Keratinocyte (primary cell): ENCODE measurements at regions not wholly inside any gene's neighbourhood (a gene's known extent, or its start where the extent isn't known, plus 50 kb on each side); places are given as distances from the start of the nearest gene placed in this dataset.

Experiments
- DNase-seq: peaks from one replicate; pipeline ENCODE4 v3.0.0-alpha.2; 2011; ENCODE audit warnings: low read depth, missing footprints, low spot score
- FAIRE-seq: peaks from 2 replicates; lab custom pipeline; 2011; peaks lifted over from hg19 to GRCh38; lab: Jason Lieb, UNC
- H2AFZ ChIP-seq: 2 replicates; pipeline ENCODE4 v1.6.0; 2012; ENCODE audit warnings: low read length, control low read depth, inconsistent platforms; ENCODE audit not compliant: control insufficient read depth
- H3K27ac ChIP-seq: 2 replicates; pipeline ENCODE4 v1.5.1; 2011; ENCODE audit warnings: low read length; ENCODE audit not compliant: control insufficient read depth, insufficient read depth
- H3K27me3 ChIP-seq: 3 replicates; pipeline ENCODE4 v1.6.0; 2011; ENCODE audit warnings: low read length; ENCODE audit not compliant: control insufficient read depth, insufficient read depth; ENCODE audit errors: extremely low read depth
- H3K36me3 ChIP-seq, 2 experiments: 2 replicates in 1 of 2; 3 replicates in 1 of 2; pipeline ENCODE4 v1.5.1; 2011; ENCODE audit warnings: low read length in 2 of 2, mild to moderate bottlenecking in 1 of 2; ENCODE audit not compliant: control insufficient read depth in 2 of 2, insufficient read depth in 2 of 2; ENCODE audit errors: extremely low read depth in 1 of 2
- H3K4me1 ChIP-seq: 3 replicates; pipeline ENCODE4 v1.5.1; 2011; ENCODE audit warnings: low read length; ENCODE audit not compliant: control insufficient read depth, insufficient read depth; ENCODE audit errors: extremely low read depth
- H3K4me2 ChIP-seq: 3 replicates; pipeline ENCODE4 v1.6.0; 2011; ENCODE audit warnings: low read depth, low read length; ENCODE audit not compliant: control insufficient read depth, insufficient read depth; ENCODE audit errors: extremely low read depth
- H3K4me3 ChIP-seq, 3 experiments: fragments of 200-600 bp in 1 of 3; sonication (generic) in 1 of 3; 2 replicates in 2 of 3; 3 replicates in 1 of 3; pipeline ENCODE4 v1.5.1; 2011 to 2016; ENCODE audit warnings: low read length in 3 of 3, mild to moderate bottlenecking in 3 of 3, control low read depth in 2 of 3, inconsistent platforms in 1 of 3, low read depth in 1 of 3, mixed read lengths in 1 of 3, mixed run types in 1 of 3, moderate library complexity in 1 of 3; ENCODE audit not compliant: control insufficient read depth in 2 of 3, insufficient read depth in 2 of 3; ENCODE audit errors: extremely low read depth in 1 of 3
- H3K79me2 ChIP-seq: 2 replicates; pipeline ENCODE4 v1.6.0; 2012; ENCODE audit warnings: low read length; ENCODE audit not compliant: control insufficient read depth, insufficient read depth
- H3K9ac ChIP-seq: 3 replicates; pipeline ENCODE4 v1.6.0; 2011; ENCODE audit warnings: low read length; ENCODE audit not compliant: control insufficient read depth, insufficient read depth; ENCODE audit errors: extremely low read depth
- H3K9me1 ChIP-seq: 3 replicates; pipeline ENCODE4 v1.6.0; 2011; ENCODE audit warnings: low read length; ENCODE audit not compliant: control insufficient read depth, insufficient read depth; ENCODE audit errors: extremely low read depth
- H3K9me3 ChIP-seq: 2 replicates; pipeline ENCODE4 v1.5.1; 2012; ENCODE audit warnings: low read depth, low read length; ENCODE audit not compliant: control insufficient read depth
- H4K20me1 ChIP-seq: 3 replicates; pipeline ENCODE4 v1.6.0; 2011; ENCODE audit warnings: low read length; ENCODE audit not compliant: control insufficient read depth, insufficient read depth; ENCODE audit errors: extremely low read depth
- CTCF ChIP-seq, 3 experiments: IDR thresholded peaks in 1 of 3; conservative IDR thresholded peaks in 1 of 3; optimal IDR thresholded peaks in 1 of 3; 2 replicates in 2 of 3; 3 replicates in 1 of 3; pipeline versions ENCODE3 to v1.5.1; 2011; ENCODE audit warnings: low read length in 3 of 3, mild to moderate bottlenecking in 3 of 3, moderate library complexity in 2 of 3, control low read depth in 1 of 3, inconsistent platforms in 1 of 3; ENCODE audit not compliant: insufficient read depth in 2 of 3; ENCODE audit errors: extremely low read depth in 1 of 3
- EZH2 ChIP-seq: IDR thresholded peaks from one replicate; pipeline ENCODE4 v1.6.1; 2012; ENCODE audit warnings: inconsistent platforms, mild to moderate bottlenecking, low read length, moderate library complexity
- dilution Hi-C: fragments of 300-500 bp; cut with MboI; formaldehyde crosslinking; loops from one replicate; pipeline ENCODE4 v1.7.0; 2020; ENCODE audit warnings: low sequenced_read_pairs; ENCODE audit not compliant: extremely low pct_ligation_motif_present

- no peaks in the 10 kb centered on the region for H3K9me3 ChIP-seq
- H3K4me2 ChIP-seq = no peak overlapping the region
- H3K9ac ChIP-seq = no peak overlapping the region
- no peaks in the 10 kb centered on the region for H4K20me1 ChIP-seq
- no peaks in the 10 kb centered on the region for H3K79me2 ChIP-seq
- H3K27me3 ChIP-seq = no peaks in the 10 kb centered on the region
- TF ChIP-seq EZH2 = no peak
- no peak for TF ChIP-seq CTCF (optimal IDR thresholded peaks at IDR 0.05 in 1 of 3, IDR thresholded peaks at IDR 0.05 in 1 of 3, conservative IDR thresholded peaks at IDR 0.05 in 1 of 3; ENCODE audit: extremely low read depth in 1 of 3, insufficient read depth in 2 of 3, low read length in 3 of 3)
- peaks cover 13% of the 10 kb centered on the region for H3K4me1 ChIP-seq
- DNase-seq = no peak
- dilution Hi-C loops = no loop called here
- H3K27ac ChIP-seq = no peak overlapping the region
- H3K9me1 ChIP-seq = no peaks in the 10 kb centered on the region
- H3K36me3 ChIP-seq = no peaks in the 10 kb centered on the region
- no peak for FAIRE-seq
- no peak overlapping the region for H3K4me3 ChIP-seq
- no peak overlapping the region for H2AFZ ChIP-seq
Measured at GRCh38 chr3:27570421-27571106, 86.4 kb upstream of the SLC4A7 start.

- Histone ChIP-seq H3K36me3 (no peaks in the 10 kb centered on the region), H3K4me3 (peak overlapping the region in 1 of 3 experiments; percentile 3), H2AFZ (peak overlapping the region; percentile 86), H3K4me1 (peaks cover 18% of the 10 kb centered on the region), H3K9me3 (no peaks in the 10 kb centered on the region), H3K9ac (no peak overlapping the region), H3K79me2 (no peaks in the 10 kb centered on the region), H3K4me2 (peak overlapping the region; percentile 63), H4K20me1 (no peaks in the 10 kb centered on the region), H3K9me1 (no peaks in the 10 kb centered on the region), H3K27me3 (no peaks in the 10 kb centered on the region), H3K27ac (no peak overlapping the region)
- FAIRE-seq (peak; percentile 97), DNase-seq (no peak)
- TF ChIP-seq CTCF (optimal IDR thresholded peaks at IDR 0.05 in 1 of 3, IDR thresholded peaks at IDR 0.05 in 1 of 3, conservative IDR thresholded peaks at IDR 0.05 in 1 of 3; ENCODE audit: extremely low read depth in 1 of 3, insufficient read depth in 2 of 3, low read length in 3 of 3) (no peak), EZH2 (no peak)
- dilution Hi-C loops = no loop called here
Measured at GRCh38 chr3:27568393-27568792, 84.2 kb upstream of the SLC4A7 start.
